NOMO-1 treated with dmso at 0.1 percent for 144 hours (cell line): ENCODE measurements at regions not wholly inside any gene's neighbourhood (a gene's known extent, or its start where the extent isn't known, plus 50 kb on each side); places are given as distances from the start of the nearest gene placed in this dataset.
"Not testable (repeated sequence)": the region's sequence is repeated elsewhere in the genome, so short reads cannot be mapped to it uniquely, and the experiment has no call there.

Experiments used
- DNase-seq: peaks from one replicate; lab custom pipeline; 2025; ENCODE audit not compliant: unreplicated experiment; lab: John Stamatoyannopoulos, UW

- no peak for DNase-seq
These were observed 1300.1 kb upstream of the ALCAM start for GRCh38 chr3:104066658-104067057.

- no peak for DNase-seq
These were observed 1297.6 kb upstream of the ALCAM start for GRCh38 chr3:104069114-104069513.

GRCh38 chr3:104070906-104071305, 1295.8 kb upstream of the ALCAM start:
- DNase-seq, result no peak

GRCh38 chr3:104080088-104080626, 1286.6 kb upstream of the ALCAM start:
- no peak for DNase-seq

GRCh38 chr3:104088738-104089137, 1278.0 kb upstream of the ALCAM start:
- DNase-seq, result no peak

- DNase-seq, result not testable (repeated sequence)
These were observed 1276.7 kb upstream of the ALCAM start for GRCh38 chr3:104089987-104090386.

- no peak for DNase-seq
These were observed 1265.0 kb upstream of the ALCAM start for GRCh38 chr3:104101736-104102135.

GRCh38 chr3:104102386-104102785, 1264.3 kb upstream of the ALCAM start:
- DNase-seq, result peak; percentile 12

- DNase-seq, result no peak
These were observed 1260.4 kb upstream of the ALCAM start for GRCh38 chr3:104106276-104106675.

GRCh38 chr3:104108522-104108921, 1258.2 kb upstream of the ALCAM start:
- no peak for DNase-seq

GRCh38 chr3:104126463-104126862, 1240.2 kb upstream of the ALCAM start:
- no peak for DNase-seq

- no peak for DNase-seq
These were observed 1239.7 kb upstream of the ALCAM start for GRCh38 chr3:104126864-104127553.

GRCh38 chr3:104127830-104128229, 1238.9 kb upstream of the ALCAM start:
- no peak for DNase-seq

GRCh38 chr3:104132566-104133403, 1233.9 kb upstream of the ALCAM start:
- DNase-seq, result no peak

- DNase-seq, result no peak
These were observed 1233.1 kb upstream of the ALCAM start for GRCh38 chr3:104133630-104134029.

- peak; percentile 61 for DNase-seq
These were observed 1229.6 kb upstream of the ALCAM start for GRCh38 chr3:104137116-104137515.

GRCh38 chr3:104145164-104145563, 1221.5 kb upstream of the ALCAM start:
- DNase-seq, result peak; percentile 8

- no peak for DNase-seq
These were observed 1217.6 kb upstream of the ALCAM start for GRCh38 chr3:104149154-104149553.

- DNase-seq, result no peak
These were observed 1216.0 kb upstream of the ALCAM start for GRCh38 chr3:104150724-104151123.

- DNase-seq, result no peak
These were observed 1211.8 kb upstream of the ALCAM start for GRCh38 chr3:104154896-104155295.

GRCh38 chr3:104165866-104166265, 1200.8 kb upstream of the ALCAM start:
- no peak for DNase-seq

- no peak for DNase-seq
These were observed 1198.3 kb upstream of the ALCAM start for GRCh38 chr3:104168386-104168785.
